ENCODE measurements at regions not wholly inside any gene's neighbourhood (a gene's known extent, or its start where the extent isn't known, plus 50 kb on each side); places are given as distances from the start of the nearest gene placed in this dataset.

GRCh38 chr2:14136030-14136429 lies 496.5 kb upstream of the LRATD1 start:
- DNase-seq (ENCODE audit: low read depth, low spot score) (no peak), FAIRE-seq (no peak), ATAC-seq (no peak)
- H3K27me3 ChIP-seq (replicated peaks in 1 of 2; ENCODE audit: control insufficient read depth in 2 of 2, insufficient read depth in 2 of 2, low read length in 1 of 2) = no peaks in the 10 kb centered on the region
- H3K79me2 ChIP-seq (ENCODE audit: control insufficient read depth, insufficient read depth, low read length) = no peaks in the 10 kb centered on the region
- no peaks in the 10 kb centered on the region for H3K9me3 ChIP-seq (replicated peaks; ENCODE audit: control insufficient read depth, insufficient read depth, low read length)
- no peak for TF ChIP-seq WRNIP1 (IDR thresholded peaks at IDR 0.05; ENCODE audit: borderline replicate concordance, low read depth, low read length)
- no peak for TF ChIP-seq STAT3 (IDR thresholded peaks at IDR 0.05; ENCODE audit: low read depth, low read length)
- no peak for TF ChIP-seq BHLHE40 (IDR thresholded peaks at IDR 0.05; ENCODE audit: borderline replicate concordance in 1 of 2, low read depth in 2 of 2, low read length in 1 of 2)
- no peak for TF ChIP-seq MEF2B (IDR thresholded peaks at IDR 0.05; ENCODE audit: partially characterized antibody, poor library complexity, severe bottlenecking)
- H4K20me1 ChIP-seq (ENCODE audit: control insufficient read depth, insufficient read depth) = no peaks in the 10 kb centered on the region
- in situ Hi-C loops (cut with MboI) = no loop called here
- no peak overlapping the region for H3K9ac ChIP-seq (ENCODE audit: control insufficient read depth, insufficient read depth, low read length)
- intact Hi-C loops (cut with micrococcal nuclease; ENCODE audit: unreplicated experiment) = no loop called here
- no TSS peak for BruUV-seq (replicated peaks)
- H3K4me1 ChIP-seq (ENCODE audit: control insufficient read depth, insufficient read depth, low read length) = no peaks in the 10 kb centered on the region
- H3K4me3 ChIP-seq = no peak overlapping the region
- 49% methylated on average over 2 of the region's 2 CpGs for WGBS (ENCODE audit: insufficient coverage, insufficient replicate concordance, low lambda C conversion rate, missing lambda C conversion rate)
- ChIA-PET SMC1A (ENCODE audit: uncharacterized antibody, unreplicated experiment) (no interaction called here), RAD21 (ENCODE audit: unreplicated experiment) (no interaction called here), POLR2A (no interaction called here), CTCF (no interaction called here)
- H3K27ac ChIP-seq (ENCODE audit: control insufficient read depth, insufficient read depth) = no peak overlapping the region
- no peak overlapping the region for H3K4me2 ChIP-seq (ENCODE audit: control insufficient read depth, insufficient read depth)
- no peak overlapping the region for H2AFZ ChIP-seq (ENCODE audit: control insufficient read depth, low read depth, low read length)
- H3K36me3 ChIP-seq (ENCODE audit: control insufficient read depth in 2 of 2, insufficient read depth in 2 of 2, low read length in 1 of 2) = no peaks in the 10 kb centered on the region

GRCh38 chr2:14137643-14138042 lies 494.9 kb upstream of the LRATD1 start:
- WGBS (ENCODE audit: insufficient coverage, insufficient replicate concordance, low lambda C conversion rate, missing lambda C conversion rate) = 7% methylated on average over 2 of the region's 2 CpGs

More at GRCh38 chr2:14137643-14138042, 494.9 kb upstream of the LRATD1 start:
- H2AFZ ChIP-seq (ENCODE audit: control insufficient read depth, low read depth, low read length) = no peak overlapping the region
- no peak overlapping the region for H3K9ac ChIP-seq (ENCODE audit: control insufficient read depth, insufficient read depth, low read length)
- in situ Hi-C loops (cut with MboI) = no loop called here
- no peaks in the 10 kb centered on the region for H3K4me1 ChIP-seq (ENCODE audit: control insufficient read depth, insufficient read depth, low read length)
- H3K27ac ChIP-seq (ENCODE audit: control insufficient read depth, insufficient read depth) = no peak overlapping the region
- no peaks in the 10 kb centered on the region for H3K27me3 ChIP-seq (replicated peaks in 1 of 2; ENCODE audit: control insufficient read depth in 2 of 2, insufficient read depth in 2 of 2, low read length in 1 of 2)
- ChIA-PET CTCF (interaction anchor here (0.6 to 0.7 kb wide), 3 partner anchors 91 to 1067 kb away, joined by 3 read pairs; no protein-coding TSS in a partner anchor), POLR2A (no interaction called here), RAD21 (ENCODE audit: unreplicated experiment) (no interaction called here), SMC1A (ENCODE audit: uncharacterized antibody, unreplicated experiment) (interaction anchor here (0.8 kb wide), 1 partner anchor 12 kb away, joined by 3 read pairs; no protein-coding TSS in a partner anchor)
- no peak overlapping the region for H3K4me3 ChIP-seq
- no peaks in the 10 kb centered on the region for H3K36me3 ChIP-seq (ENCODE audit: control insufficient read depth in 2 of 2, insufficient read depth in 2 of 2, low read length in 1 of 2)
- no peak for FAIRE-seq
- BruUV-seq (replicated peaks) = no TSS peak
- no peaks in the 10 kb centered on the region; the same call in 2 of the 3 replicates for H3K9me3 ChIP-seq (replicated peaks; ENCODE audit: control insufficient read depth, insufficient read depth, low read length)
- ATAC-seq = peak; percentile 45; the same call in 2 of the 3 replicates
- intact Hi-C loops (cut with micrococcal nuclease; ENCODE audit: unreplicated experiment) = no loop called here
- no peak for DNase-seq (ENCODE audit: low read depth, low spot score)
- no peak overlapping the region for H3K4me2 ChIP-seq (ENCODE audit: control insufficient read depth, insufficient read depth)
- no peaks in the 10 kb centered on the region for H3K79me2 ChIP-seq (ENCODE audit: control insufficient read depth, insufficient read depth, low read length)
- H4K20me1 ChIP-seq (ENCODE audit: control insufficient read depth, insufficient read depth) = no peaks in the 10 kb centered on the region
- TF ChIP-seq PBX3 (IDR thresholded peaks at IDR 0.05; ENCODE audit: insufficient replicate concordance, low read depth, low read length) (no peak), RAD21 (IDR thresholded peaks at IDR 0.05; ENCODE audit: insufficient read depth, low read depth, low read length) (0 out of 2 replicates have a peak, but pooled peaks have one; percentile 18), SRF (IDR thresholded peaks at IDR 0.05; ENCODE audit: low read depth in 2 of 2, low read length in 2 of 2) (no peak), SMC3 (IDR thresholded peaks at IDR 0.05; ENCODE audit: borderline replicate concordance, low read length) (peak; percentile 23; the same call in 1 of the 2 replicates), ATF3 (IDR thresholded peaks at IDR 0.05; ENCODE audit: borderline replicate concordance, extremely low read depth, low read depth, low read length) (no peak), CTCF (IDR thresholded peaks at IDR 0.05 in 2 of 3, conservative IDR thresholded peaks at IDR 0.05 in 1 of 3; ENCODE audit: control insufficient read depth in 2 of 3, extremely low read depth in 1 of 3, insufficient read depth in 1 of 3, low read depth in 3 of 3, low read length in 3 of 3) (peak in 2 of 3 experiments; percentile 34 to 36; a peak in 3 of 6 replicates)
